ENCODE measurements at regions not wholly inside any gene's neighbourhood (a gene's known extent, or its start where the extent isn't known, plus 50 kb on each side); places are given as distances from the start of the nearest gene placed in this dataset.
A peak's percentile ranks its signal among the peaks of the same experiment; 100 is the strongest.

DNA sequence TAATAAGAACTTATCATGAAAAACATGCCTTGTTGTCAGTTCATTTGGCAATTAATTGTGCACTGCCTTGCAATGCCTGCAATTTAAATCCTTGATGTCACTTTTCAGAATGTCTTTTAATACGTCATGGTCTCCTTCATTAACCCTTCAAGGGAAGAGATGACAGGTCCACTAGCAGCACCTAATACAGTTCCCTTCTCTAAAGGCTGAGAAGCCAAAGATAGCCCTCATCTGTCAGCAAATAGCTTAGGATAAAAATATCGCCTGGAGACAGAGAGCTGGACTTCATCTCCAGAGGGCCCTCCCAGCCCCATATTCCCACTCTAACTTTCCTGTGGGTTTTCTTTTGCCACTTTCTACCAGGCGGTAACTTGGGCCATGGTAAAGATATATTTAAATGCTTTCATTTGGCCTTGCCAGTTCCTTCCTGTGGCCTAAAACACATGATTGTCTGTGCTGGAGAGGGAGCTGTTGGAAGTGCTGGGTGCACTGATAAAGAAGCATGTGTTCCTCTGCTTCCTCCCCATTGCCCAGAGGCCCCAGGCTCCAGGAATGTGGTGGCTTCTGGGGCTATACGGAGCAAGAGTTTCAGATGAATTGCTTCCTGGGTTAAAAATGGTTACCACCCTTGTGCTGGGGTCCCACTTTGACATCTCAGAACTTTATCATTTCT is 76.3 kb upstream of the UMPS start:
- peaks cover 19% of the 10 kb centered on the region for H3K4me1 Mint-ChIP-seq (ENCODE audit: low read depth)
- no peaks in the 10 kb centered on the region for H3K9me3 Mint-ChIP-seq
- H3K36me3 Mint-ChIP-seq (ENCODE audit: insufficient read depth in 2 of 2) = peaks cover 0 to 2% of the 10 kb centered on the region in 2 donors
- H3K27ac Mint-ChIP-seq = no peak overlapping the region
- H3K27me3 Mint-ChIP-seq (ENCODE audit: low read depth) = peaks cover 8% of the 10 kb centered on the region
- no peak overlapping the region for H3K4me3 Mint-ChIP-seq
- ATAC-seq (replicated peaks in 1 of 2) (no peak), DNase-seq (no peak)

DNA sequence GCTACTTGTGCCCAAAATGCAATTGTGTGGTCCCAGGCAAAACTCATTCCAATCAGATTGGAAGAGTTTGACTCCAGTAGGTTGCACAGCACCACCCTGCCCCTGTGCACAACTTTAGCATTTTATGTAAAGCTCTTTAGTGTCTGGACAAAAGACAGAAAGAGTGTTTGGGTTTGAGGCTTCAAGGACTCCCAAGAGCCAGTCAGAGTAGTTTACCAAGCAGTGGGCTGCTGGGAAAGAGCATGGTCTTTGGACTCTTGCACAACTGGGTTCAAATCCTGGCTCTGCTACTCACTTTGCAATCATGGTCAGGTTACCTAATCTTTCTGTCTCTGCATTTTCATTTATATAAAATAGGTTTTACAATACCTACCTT is 75.8 kb upstream of the UMPS start:
- no peak for ATAC-seq (replicated peaks in 1 of 2)
- Mint-ChIP-seq H3K4me3 (no peak overlapping the region), H3K36me3 (ENCODE audit: insufficient read depth in 2 of 2) (peaks cover 0 to 2% of the 10 kb centered on the region in 2 donors), H3K4me1 (ENCODE audit: low read depth) (peaks cover 19% of the 10 kb centered on the region), H3K27me3 (ENCODE audit: low read depth) (peaks cover 8% of the 10 kb centered on the region), H3K27ac (no peak overlapping the region), H3K9me3 (no peaks in the 10 kb centered on the region)
- DNase-seq = no peak

DNA sequence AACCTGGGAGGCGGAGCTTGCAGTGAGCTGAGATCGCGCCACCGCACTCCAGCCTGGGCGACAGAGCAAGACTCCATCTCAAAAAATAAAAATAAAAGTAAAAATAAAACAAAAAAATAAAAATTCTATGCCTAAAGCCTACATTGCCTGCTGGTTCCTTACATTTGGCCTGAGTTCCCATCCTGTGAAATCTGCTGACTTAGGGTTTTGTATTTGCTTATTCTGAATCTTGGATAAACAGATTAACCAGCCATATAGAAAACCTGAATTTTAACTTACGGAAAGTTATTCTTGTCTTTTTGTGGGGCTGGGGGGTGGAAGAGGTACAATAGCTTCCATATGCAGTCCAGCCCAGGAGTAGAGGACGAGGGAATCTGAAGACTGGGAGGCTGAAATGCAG is 73.7 kb upstream of the UMPS start:
- Mint-ChIP-seq H3K9me3 (no peaks in the 10 kb centered on the region), H3K27me3 (ENCODE audit: low read depth) (no peaks in the 10 kb centered on the region), H3K36me3 (ENCODE audit: insufficient read depth in 2 of 2) (peaks cover 0 to 2% of the 10 kb centered on the region in 2 donors), H3K4me3 (no peak overlapping the region), H3K27ac (no peak overlapping the region), H3K4me1 (ENCODE audit: low read depth) (peaks cover 14% of the 10 kb centered on the region)
- no peak for DNase-seq
- no peak for ATAC-seq (replicated peaks in 1 of 2)

DNA sequence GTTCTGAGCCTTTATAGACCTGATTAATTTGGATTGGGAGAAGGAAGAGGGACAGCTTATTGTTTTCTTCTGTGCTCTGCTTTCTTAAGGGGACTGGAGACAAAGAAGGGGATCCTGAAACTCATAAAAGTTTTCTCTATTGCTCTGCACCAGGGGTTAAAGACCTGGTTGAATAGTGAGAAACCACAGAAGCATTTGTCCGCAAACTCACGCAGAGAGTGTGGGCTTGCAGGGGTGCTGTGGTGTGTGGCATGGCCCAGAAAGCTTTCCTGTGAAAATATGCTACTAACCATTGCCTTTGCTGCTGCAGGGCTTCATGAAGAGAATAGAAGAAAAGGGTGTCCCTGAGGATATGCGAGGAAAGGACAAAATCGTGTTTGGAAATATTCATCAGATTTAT is 73.1 kb upstream of the UMPS start:
- no peaks in the 10 kb centered on the region for H3K27me3 Mint-ChIP-seq (ENCODE audit: low read depth)
- H3K9me3 Mint-ChIP-seq = no peaks in the 10 kb centered on the region
- ATAC-seq (replicated peaks in 1 of 2) (no peak), DNase-seq (no peak)
- H3K4me1 Mint-ChIP-seq (ENCODE audit: low read depth) = peaks cover 10% of the 10 kb centered on the region
- peaks cover 0 to 2% of the 10 kb centered on the region in 2 donors for H3K36me3 Mint-ChIP-seq (ENCODE audit: insufficient read depth in 2 of 2)
- H3K27ac Mint-ChIP-seq = no peak overlapping the region
- H3K4me3 Mint-ChIP-seq = no peak overlapping the region

DNA sequence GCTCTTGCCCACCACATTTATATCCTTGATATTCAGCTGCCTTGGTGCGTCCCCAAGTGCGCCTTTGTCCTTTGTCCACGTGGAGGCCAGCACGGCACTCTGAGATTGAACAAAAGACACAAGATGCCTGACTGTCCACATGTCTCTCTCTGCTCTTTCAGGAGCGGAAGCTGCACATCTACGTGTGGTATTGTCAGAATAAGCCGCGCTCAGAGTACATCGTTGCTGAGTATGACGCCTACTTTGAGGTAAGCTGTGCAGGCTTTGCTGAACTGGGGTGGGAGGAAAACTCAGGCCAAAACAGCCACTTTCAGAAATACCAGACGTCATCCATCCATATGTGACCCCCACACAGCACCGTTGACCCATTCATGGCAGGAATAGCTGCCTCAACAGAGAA is 72.0 kb upstream of the UMPS start:
- peaks cover 10% of the 10 kb centered on the region for H3K4me1 Mint-ChIP-seq (ENCODE audit: low read depth)
- no peaks in the 10 kb centered on the region for H3K36me3 Mint-ChIP-seq (ENCODE audit: insufficient read depth in 2 of 2)
- H3K9me3 Mint-ChIP-seq = no peaks in the 10 kb centered on the region
- H3K27ac Mint-ChIP-seq = no peak overlapping the region
- H3K4me3 Mint-ChIP-seq = no peak overlapping the region
- no peak for DNase-seq
- ATAC-seq (replicated peaks in 1 of 2) = no peak
- no peaks in the 10 kb centered on the region for H3K27me3 Mint-ChIP-seq (ENCODE audit: low read depth)

DNA sequence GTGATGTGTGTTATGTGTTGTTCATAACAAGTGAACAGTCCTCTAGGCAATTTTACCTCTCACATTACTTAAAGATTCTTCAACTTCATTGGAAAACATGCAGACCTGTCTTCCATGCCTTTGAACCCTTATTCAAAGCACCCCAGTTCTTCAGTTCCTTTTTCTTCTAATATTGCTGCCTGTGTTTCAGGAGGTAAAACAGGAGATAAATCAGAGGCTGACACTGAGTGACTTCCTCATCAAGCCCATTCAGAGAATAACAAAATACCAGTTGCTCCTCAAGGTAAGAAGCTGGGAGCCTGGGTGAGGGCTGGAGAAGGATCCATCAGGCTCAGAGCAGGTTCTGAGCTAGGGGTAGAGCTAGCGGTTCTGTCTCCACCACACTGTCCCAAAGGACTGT is 71.1 kb upstream of the UMPS start:
- ATAC-seq (replicated peaks in 1 of 2) (no peak), DNase-seq (no peak)
- Mint-ChIP-seq H3K4me3 (no peak overlapping the region), H3K27me3 (ENCODE audit: low read depth) (no peaks in the 10 kb centered on the region), H3K36me3 (ENCODE audit: insufficient read depth in 2 of 2) (no peaks in the 10 kb centered on the region), H3K9me3 (no peaks in the 10 kb centered on the region), H3K4me1 (ENCODE audit: low read depth) (peaks cover 10% of the 10 kb centered on the region), H3K27ac (no peak overlapping the region)

DNA sequence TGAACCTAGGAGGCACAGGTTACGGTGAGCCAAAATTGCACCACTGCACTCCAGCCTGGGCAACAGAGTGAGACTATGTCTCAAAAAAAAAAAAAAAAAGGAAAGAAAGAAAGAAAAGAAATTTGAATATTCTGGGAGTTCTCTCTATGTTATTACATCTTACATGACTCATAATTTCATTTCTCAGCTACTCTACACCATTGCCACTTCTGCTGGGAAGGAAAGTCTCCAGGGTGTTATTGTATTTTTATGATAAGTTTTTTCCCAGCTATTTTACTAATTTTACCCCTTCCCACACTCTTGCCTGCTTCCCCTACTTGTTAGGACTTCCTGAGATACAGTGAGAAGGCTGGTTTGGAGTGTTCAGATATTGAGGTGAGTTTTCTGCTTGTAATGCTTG is 69.7 kb upstream of the UMPS start:
- Mint-ChIP-seq H3K4me1 (ENCODE audit: low read depth) (peaks cover 10% of the 10 kb centered on the region), H3K27me3 (ENCODE audit: low read depth) (no peaks in the 10 kb centered on the region), H3K27ac (no peak overlapping the region), H3K36me3 (ENCODE audit: insufficient read depth in 2 of 2) (no peaks in the 10 kb centered on the region), H3K9me3 (no peaks in the 10 kb centered on the region), H3K4me3 (no peak overlapping the region)
- ATAC-seq (replicated peaks in 1 of 2) (no peak), DNase-seq (no peak)

DNA sequence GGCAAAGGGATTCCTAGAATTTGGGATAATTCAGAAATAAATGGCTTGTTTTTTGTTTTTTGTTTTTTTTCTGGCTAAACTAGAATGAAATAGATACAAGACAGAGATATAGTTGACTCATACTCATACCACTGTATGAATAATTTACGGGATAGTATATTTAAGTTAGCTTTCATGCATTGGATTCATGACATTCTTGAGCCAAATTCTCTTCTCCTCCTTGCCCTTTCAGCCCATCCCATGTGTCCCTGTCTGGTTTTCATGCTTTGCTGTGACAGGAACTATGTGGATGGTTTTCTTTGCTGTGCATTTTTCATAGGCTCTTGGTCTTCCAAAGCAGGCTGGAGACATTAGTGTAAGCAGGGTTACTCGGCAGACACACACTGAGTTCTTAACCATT is 66.6 kb upstream of the UMPS start:
- no peak overlapping the region for H3K4me3 Mint-ChIP-seq

DNA sequence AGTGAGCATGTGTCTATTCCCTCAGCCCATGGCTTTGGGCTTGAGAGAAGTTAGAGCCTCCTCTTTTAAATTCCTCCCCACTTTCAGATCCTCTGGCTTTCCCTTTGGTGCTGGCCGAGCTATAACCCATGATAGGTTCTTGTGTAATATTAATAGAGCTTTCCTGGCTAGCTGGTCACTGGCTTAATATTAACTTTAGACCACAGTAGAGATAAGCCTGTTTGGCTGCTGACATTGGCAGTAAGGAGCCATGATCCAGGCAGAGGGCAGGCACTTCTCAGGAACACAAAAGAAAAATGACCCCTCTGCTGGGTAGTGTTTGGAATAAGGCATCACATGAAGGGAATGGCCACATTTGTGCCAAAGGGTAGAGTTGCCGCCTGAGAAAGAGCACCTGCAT is 65.4 kb upstream of the UMPS start:
- no peak overlapping the region for H3K27ac Mint-ChIP-seq
- H3K4me3 Mint-ChIP-seq = no peak overlapping the region
- peaks cover 10% of the 10 kb centered on the region for H3K4me1 Mint-ChIP-seq (ENCODE audit: low read depth)
- ATAC-seq (replicated peaks in 1 of 2) (no peak), DNase-seq (no peak)
- no peaks in the 10 kb centered on the region for H3K9me3 Mint-ChIP-seq
- H3K27me3 Mint-ChIP-seq (ENCODE audit: low read depth) = no peaks in the 10 kb centered on the region
- H3K36me3 Mint-ChIP-seq (ENCODE audit: insufficient read depth in 2 of 2) = no peaks in the 10 kb centered on the region

More for the DNA sequence above, 66.6 kb upstream of the UMPS start:
- DNase-seq = no peak
- no peaks in the 10 kb centered on the region for H3K36me3 Mint-ChIP-seq (ENCODE audit: insufficient read depth in 2 of 2)
- ATAC-seq (replicated peaks in 1 of 2) = no peak
- peaks cover 10% of the 10 kb centered on the region for H3K4me1 Mint-ChIP-seq (ENCODE audit: low read depth)
- no peaks in the 10 kb centered on the region for H3K9me3 Mint-ChIP-seq
- no peaks in the 10 kb centered on the region for H3K27me3 Mint-ChIP-seq (ENCODE audit: low read depth)
- H3K27ac Mint-ChIP-seq = no peak overlapping the region

DNA sequence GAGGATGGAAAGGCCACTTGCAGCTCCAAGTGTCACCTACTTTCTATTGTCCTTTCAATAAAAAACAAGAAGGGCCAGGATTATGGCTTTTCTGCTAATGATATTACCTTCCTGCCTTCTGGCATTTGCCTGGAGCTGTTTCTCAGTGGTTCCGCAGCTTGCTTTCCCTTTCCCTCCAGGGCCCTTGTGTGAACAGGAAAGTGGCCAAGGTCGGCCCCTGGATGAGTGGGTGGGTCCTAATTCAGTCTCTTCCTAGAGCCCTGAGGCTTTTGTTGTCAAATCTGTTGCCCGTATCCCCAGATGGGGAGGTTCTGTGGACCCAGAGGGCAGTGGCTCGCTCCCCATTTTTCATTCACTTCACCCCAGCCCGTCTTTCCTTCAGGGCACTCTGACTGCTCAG is 64.2 kb upstream of the UMPS start:
- Mint-ChIP-seq H3K27me3 (ENCODE audit: low read depth) (no peaks in the 10 kb centered on the region), H3K4me1 (ENCODE audit: low read depth) (peaks cover 4% of the 10 kb centered on the region), H3K27ac (no peak overlapping the region), H3K36me3 (ENCODE audit: insufficient read depth in 2 of 2) (peaks cover 2 to 3% of the 10 kb centered on the region in 2 donors), H3K4me3 (no peak overlapping the region), H3K9me3 (peaks cover 4 to 5% of the 10 kb centered on the region in 2 donors)
- DNase-seq = no peak
- ATAC-seq (replicated peaks in 1 of 2) = no peak

DNA sequence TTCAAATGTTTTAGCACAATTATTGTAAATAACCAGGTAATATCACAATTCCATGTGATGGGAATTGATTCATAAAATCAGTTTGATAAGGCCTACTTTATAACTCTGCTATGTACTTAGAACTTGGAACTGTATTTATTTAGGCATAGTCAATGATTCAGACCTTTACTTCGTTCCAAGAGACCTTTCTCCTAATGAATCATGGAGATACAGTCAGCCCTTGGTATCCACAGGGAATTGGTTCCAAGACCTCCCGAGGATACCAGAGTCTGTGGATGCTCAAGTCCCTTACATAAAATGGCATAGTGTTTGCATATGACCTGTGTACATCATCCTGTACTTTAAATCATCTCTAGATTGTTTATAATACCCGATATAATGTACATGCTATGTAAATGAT is 60.8 kb upstream of the UMPS start:
- Mint-ChIP-seq H3K4me3 (no peak overlapping the region), H3K9me3 (peaks cover 7 to 8% of the 10 kb centered on the region in 2 donors), H3K27me3 (ENCODE audit: low read depth) (no peaks in the 10 kb centered on the region), H3K27ac (no peak overlapping the region), H3K36me3 (ENCODE audit: insufficient read depth in 2 of 2) (peaks cover 5% of the 10 kb centered on the region in 2 donors), H3K4me1 (ENCODE audit: low read depth) (peaks cover 13% of the 10 kb centered on the region)
- ATAC-seq (replicated peaks in 1 of 2) = no peak
- no peak for DNase-seq

DNA sequence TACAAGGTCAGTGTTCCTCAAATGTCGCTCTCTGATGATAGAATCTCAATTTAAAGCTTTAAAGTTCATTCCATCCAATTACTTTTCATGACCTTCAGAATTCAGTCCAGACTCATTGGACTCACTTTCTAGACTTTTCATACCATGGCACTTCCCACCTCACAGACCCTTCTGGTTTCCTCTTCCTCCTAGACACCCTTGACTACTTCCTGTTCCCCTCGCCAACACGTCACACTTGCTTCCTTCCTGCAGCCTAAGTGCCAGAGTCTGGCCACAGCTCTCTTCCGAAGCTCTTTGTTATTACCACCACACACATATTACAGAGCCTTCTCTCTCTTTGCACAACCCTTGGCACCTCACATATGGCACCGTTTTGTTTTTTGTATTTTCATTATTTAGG is 59.1 kb upstream of the UMPS start:
- Mint-ChIP-seq H3K4me3 (peak overlapping the region in 1 of 2 donors; percentile 3), H3K36me3 (ENCODE audit: insufficient read depth in 2 of 2) (peaks cover 5% of the 10 kb centered on the region in 2 donors), H3K4me1 (ENCODE audit: low read depth) (peaks cover 13% of the 10 kb centered on the region), H3K9me3 (peaks cover 7 to 8% of the 10 kb centered on the region in 2 donors), H3K27ac (peak overlapping the region; percentile 48), H3K27me3 (ENCODE audit: low read depth) (no peaks in the 10 kb centered on the region)
- DNase-seq (no peak), ATAC-seq (replicated peaks in 1 of 2) (peak in 1 of 2 donors; percentile 25)

DNA sequence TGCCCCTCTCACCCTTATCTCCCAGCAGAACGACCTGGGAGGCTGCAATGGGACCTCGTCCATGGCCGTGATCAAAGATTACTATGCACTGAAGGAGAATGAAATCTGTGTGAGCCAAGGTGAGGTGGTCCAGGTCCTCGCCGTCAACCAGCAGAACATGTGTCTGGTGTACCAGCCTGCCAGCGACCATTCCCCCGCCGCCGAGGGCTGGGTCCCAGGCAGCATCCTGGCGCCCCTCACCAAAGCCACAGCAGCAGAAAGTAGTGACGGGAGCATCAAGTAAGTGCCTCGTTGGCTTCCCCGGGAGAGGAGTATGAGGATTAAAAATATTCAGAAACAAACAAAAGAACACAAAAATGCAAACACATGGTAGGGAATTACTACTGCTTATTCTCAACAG is 55.9 kb upstream of the UMPS start:
- H3K4me3 Mint-ChIP-seq = no peak overlapping the region
- ATAC-seq (replicated peaks in 1 of 2) (no peak), DNase-seq (no peak)
- no peaks in the 10 kb centered on the region for H3K27me3 Mint-ChIP-seq (ENCODE audit: low read depth)
- H3K9me3 Mint-ChIP-seq = peaks cover 7 to 8% of the 10 kb centered on the region in 2 donors
- peaks cover 13% of the 10 kb centered on the region for H3K4me1 Mint-ChIP-seq (ENCODE audit: low read depth)
- no peak overlapping the region for H3K27ac Mint-ChIP-seq
- peaks cover 5% of the 10 kb centered on the region in 2 donors for H3K36me3 Mint-ChIP-seq (ENCODE audit: insufficient read depth in 2 of 2)

DNA sequence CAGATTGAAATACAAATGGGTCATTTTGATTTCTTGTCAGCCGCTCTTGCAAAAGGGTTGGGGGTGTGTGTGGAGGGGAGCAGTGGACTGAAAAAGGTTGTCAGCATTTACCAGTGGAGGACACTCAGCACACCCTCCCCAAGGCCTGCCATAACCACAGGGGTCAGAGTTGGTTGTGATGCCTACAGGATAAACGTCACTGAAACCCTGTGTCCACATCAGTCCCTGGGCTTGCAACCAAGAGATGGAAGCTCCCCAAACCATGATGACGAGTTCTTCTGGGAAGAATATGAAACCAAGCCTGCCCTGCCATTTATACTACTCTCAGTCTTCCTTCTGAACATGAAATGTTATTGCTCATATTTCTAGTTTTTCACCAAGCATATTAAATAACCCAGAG is 54.0 kb upstream of the UMPS start:
- peaks cover 4% of the 10 kb centered on the region for H3K27me3 Mint-ChIP-seq (ENCODE audit: low read depth)
- H3K4me1 Mint-ChIP-seq (ENCODE audit: low read depth) = peaks cover 6% of the 10 kb centered on the region
- peaks cover 1 to 2% of the 10 kb centered on the region in 2 donors for H3K36me3 Mint-ChIP-seq (ENCODE audit: insufficient read depth in 2 of 2)

More for the DNA sequence above, 54.0 kb upstream of the UMPS start:
- ATAC-seq (replicated peaks in 1 of 2) (no peak), DNase-seq (no peak)
- Mint-ChIP-seq H3K27ac (no peak overlapping the region), H3K4me3 (no peak overlapping the region), H3K9me3 (peaks cover 1 to 2% of the 10 kb centered on the region in 2 donors)

All from activated T-cell treated with anti-CD3 and anti-CD28 coated beads, Interleukin-2, amount 50 U/mL, for 72 hours (primary cell).